Glutamatergic neuron (in vitro differentiated cells): ENCODE measurements at regions not wholly inside any gene's neighbourhood (a gene's known extent, or its start where the extent isn't known, plus 50 kb on each side); places are given as distances from the start of the nearest gene placed in this dataset.

Experiments used
- DNase-seq: peaks from one replicate; pipeline ENCODE4 v3.0.0; 2022
- H3K27ac Mint-ChIP-seq: one replicate; pipeline ENCODE4 v1.8.0; 2020; ENCODE audit warnings: mild to moderate bottlenecking, mixed read lengths, inconsistent platforms; ENCODE audit not compliant: unreplicated experiment
- H3K27me3 Mint-ChIP-seq: one replicate; pipeline ENCODE4 v1.8.0; 2020; ENCODE audit warnings: mild to moderate bottlenecking, moderate library complexity, mixed read lengths, inconsistent platforms; ENCODE audit not compliant: unreplicated experiment
- H3K36me3 Mint-ChIP-seq: one replicate; pipeline ENCODE4 v1.8.0; 2020; ENCODE audit warnings: mild to moderate bottlenecking, mixed read lengths, inconsistent platforms; ENCODE audit not compliant: unreplicated experiment
- H3K4me1 Mint-ChIP-seq: one replicate; pipeline ENCODE4 v1.8.0; 2020; ENCODE audit warnings: mild to moderate bottlenecking, low read depth, mixed read lengths, inconsistent platforms; ENCODE audit not compliant: unreplicated experiment
- H3K4me3 Mint-ChIP-seq: one replicate; pipeline ENCODE4 v1.8.0; 2020; ENCODE audit warnings: mild to moderate bottlenecking, mixed read lengths, inconsistent platforms; ENCODE audit not compliant: unreplicated experiment
- H3K9me3 Mint-ChIP-seq: one replicate; pipeline ENCODE4 v1.8.0; 2020; ENCODE audit warnings: mild to moderate bottlenecking, moderate library complexity, mixed read lengths, inconsistent platforms; ENCODE audit not compliant: unreplicated experiment
- TF ChIP-seq, protein P1 (sequence below): fragments of 200-600 bp; sonication (generic); IDR thresholded peaks from one replicate; pipeline ENCODE4 v1.5.0; 2021; ENCODE audit not compliant: partially characterized antibody, unreplicated experiment

- Mint-ChIP-seq H3K4me3 (no peak overlapping the region), H3K4me1 (no peaks in the 10 kb centered on the region), H3K27ac (no peak overlapping the region), H3K27me3 (no peaks in the 10 kb centered on the region), H3K36me3 (no peaks in the 10 kb centered on the region), H3K9me3 (peaks cover 3% of the 10 kb centered on the region)
- no peak for DNase-seq
- TF ChIP-seq, protein P1, sequence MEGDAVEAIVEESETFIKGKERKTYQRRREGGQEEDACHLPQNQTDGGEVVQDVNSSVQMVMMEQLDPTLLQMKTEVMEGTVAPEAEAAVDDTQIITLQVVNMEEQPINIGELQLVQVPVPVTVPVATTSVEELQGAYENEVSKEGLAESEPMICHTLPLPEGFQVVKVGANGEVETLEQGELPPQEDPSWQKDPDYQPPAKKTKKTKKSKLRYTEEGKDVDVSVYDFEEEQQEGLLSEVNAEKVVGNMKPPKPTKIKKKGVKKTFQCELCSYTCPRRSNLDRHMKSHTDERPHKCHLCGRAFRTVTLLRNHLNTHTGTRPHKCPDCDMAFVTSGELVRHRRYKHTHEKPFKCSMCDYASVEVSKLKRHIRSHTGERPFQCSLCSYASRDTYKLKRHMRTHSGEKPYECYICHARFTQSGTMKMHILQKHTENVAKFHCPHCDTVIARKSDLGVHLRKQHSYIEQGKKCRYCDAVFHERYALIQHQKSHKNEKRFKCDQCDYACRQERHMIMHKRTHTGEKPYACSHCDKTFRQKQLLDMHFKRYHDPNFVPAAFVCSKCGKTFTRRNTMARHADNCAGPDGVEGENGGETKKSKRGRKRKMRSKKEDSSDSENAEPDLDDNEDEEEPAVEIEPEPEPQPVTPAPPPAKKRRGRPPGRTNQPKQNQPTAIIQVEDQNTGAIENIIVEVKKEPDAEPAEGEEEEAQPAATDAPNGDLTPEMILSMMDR = no peak
These were observed 981.2 kb downstream of the SQOR start for GRCh38 chr15:46616033-46616432.

DNA sequence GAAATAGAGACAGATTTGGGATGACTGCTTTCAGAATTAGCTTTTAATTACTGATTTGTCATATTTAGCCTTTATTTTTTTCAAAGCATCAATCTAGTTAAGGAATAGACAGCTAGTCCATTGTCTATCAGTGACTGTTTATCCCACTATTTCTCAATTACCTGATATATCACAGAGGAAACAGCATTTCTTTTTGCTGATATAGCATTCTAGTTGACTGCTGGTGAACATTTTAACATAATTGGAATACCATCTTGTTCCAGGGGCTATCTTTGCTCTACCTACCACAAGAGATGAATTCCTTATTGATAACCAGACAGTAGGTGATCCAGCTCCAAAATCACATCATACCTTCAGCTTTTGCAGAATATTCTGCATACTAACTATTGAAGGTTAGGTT lies 982.7 kb downstream of the SQOR start:
- H3K4me1 Mint-ChIP-seq = no peaks in the 10 kb centered on the region
- H3K27ac Mint-ChIP-seq = no peak overlapping the region
- H3K9me3 Mint-ChIP-seq = peaks cover 3% of the 10 kb centered on the region
- no peaks in the 10 kb centered on the region for H3K36me3 Mint-ChIP-seq
- TF ChIP-seq, protein P1 = no peak
- H3K4me3 Mint-ChIP-seq = no peak overlapping the region
- DNase-seq = no peak
- H3K27me3 Mint-ChIP-seq = no peaks in the 10 kb centered on the region

GRCh38 chr15:46618984-46619383 lies 984.2 kb downstream of the SQOR start:
- Mint-ChIP-seq H3K4me3 (no peak overlapping the region), H3K27ac (no peak overlapping the region), H3K4me1 (no peaks in the 10 kb centered on the region), H3K27me3 (no peaks in the 10 kb centered on the region), H3K9me3 (peaks cover 3% of the 10 kb centered on the region), H3K36me3 (no peaks in the 10 kb centered on the region)
- TF ChIP-seq, protein P1 = no peak
- no peak for DNase-seq

- no peaks in the 10 kb centered on the region for H3K4me1 Mint-ChIP-seq
- H3K36me3 Mint-ChIP-seq = no peaks in the 10 kb centered on the region
- H3K27ac Mint-ChIP-seq = no peak overlapping the region
- no peak overlapping the region for H3K4me3 Mint-ChIP-seq
- no peaks in the 10 kb centered on the region for H3K27me3 Mint-ChIP-seq
- TF ChIP-seq, protein P1 = no peak
- H3K9me3 Mint-ChIP-seq = peaks cover 3% of the 10 kb centered on the region
- no peak for DNase-seq
These were observed 985.7 kb downstream of the SQOR start for GRCh38 chr15:46620392-46621013.

- Mint-ChIP-seq H3K4me1 (no peaks in the 10 kb centered on the region), H3K27ac (no peak overlapping the region), H3K27me3 (no peaks in the 10 kb centered on the region), H3K36me3 (peaks cover 13% of the 10 kb centered on the region), H3K4me3 (no peak overlapping the region), H3K9me3 (peaks cover 2% of the 10 kb centered on the region)
- TF ChIP-seq, protein P1 = no peak
- DNase-seq = no peak
These were observed 988.0 kb downstream of the SQOR start for GRCh38 chr15:46622851-46623250.
